ENCODE measurements at regions not wholly inside any gene's neighbourhood (a gene's known extent, or its start where the extent isn't known, plus 50 kb on each side); places are given as distances from the start of the nearest gene placed in this dataset.
"Not testable (repeated sequence)": the region's sequence is repeated elsewhere in the genome, so short reads cannot be mapped to it uniquely, and the experiment has no call there.

GRCh38 chr9:81826517-81826906, 101.7 kb upstream of the SPATA31D4 start:
- H3K9me3 Mint-ChIP-seq, result no peaks in the 10 kb centered on the region
- no peaks in the 10 kb centered on the region for H3K27me3 Mint-ChIP-seq
- no peak overlapping the region for H3K4me3 Mint-ChIP-seq
- intact Hi-C loops (cut with DNase I, micrococcal nuclease), result no loop called here
- ATAC-seq (ENCODE audit: poor library complexity) (no peak), DNase-seq (no peak)
- H3K4me1 Mint-ChIP-seq (ENCODE audit: low read depth), result no peaks in the 10 kb centered on the region
- no peaks in the 10 kb centered on the region for H3K36me3 Mint-ChIP-seq (ENCODE audit: low read depth)
- ChIA-PET CTCF (no interaction called here), POLR2A (no interaction called here)
- Histone ChIP-seq H3K4me1 (ENCODE audit: insufficient read depth, low read length) (no peaks in the 10 kb centered on the region), H3K36me3 (ENCODE audit: insufficient read depth, low read length) (no peaks in the 10 kb centered on the region), H3K27me3 (ENCODE audit: control insufficient read depth in 1 of 2, insufficient read depth in 2 of 2, low read length in 2 of 2) (no peaks in the 10 kb centered on the region), H3K27ac (ENCODE audit: low read depth in 1 of 2, low read length in 2 of 2) (no peak overlapping the region), H3K4me3 (ENCODE audit: low read length) (no peak overlapping the region), H3K9me3 (ENCODE audit: control insufficient read depth in 1 of 2, insufficient read depth in 1 of 2, low read length in 2 of 2) (peaks cover 0 to 4% of the 10 kb centered on the region in 2 experiments)
- no peak overlapping the region for H3K27ac Mint-ChIP-seq
- TF ChIP-seq CTCF (IDR thresholded peaks at IDR 0.05), result no peak

- POLR2A ChIA-PET, result no interaction called here
Measured at GRCh38 chr9:81827616-81828296, 100.5 kb upstream of the SPATA31D4 start.

GRCh38 chr9:81829195-81829882, 98.9 kb upstream of the SPATA31D4 start:
- Histone ChIP-seq H3K4me3 (ENCODE audit: low read length) (no peak overlapping the region), H3K36me3 (ENCODE audit: insufficient read depth, low read length) (no peaks in the 10 kb centered on the region), H3K9me3 (ENCODE audit: control insufficient read depth in 1 of 2, insufficient read depth in 1 of 2, low read length in 2 of 2) (peaks cover 0 to 4% of the 10 kb centered on the region in 2 experiments), H3K27ac (ENCODE audit: low read depth in 1 of 2, low read length in 2 of 2) (no peak overlapping the region), H3K27me3 (ENCODE audit: control insufficient read depth in 1 of 2, insufficient read depth in 2 of 2, low read length in 2 of 2) (no peaks in the 10 kb centered on the region), H3K4me1 (ENCODE audit: insufficient read depth, low read length) (no peaks in the 10 kb centered on the region)
- TF ChIP-seq CTCF (IDR thresholded peaks at IDR 0.05), result no peak
- Mint-ChIP-seq H3K27ac (no peak overlapping the region), H3K4me3 (no peak overlapping the region), H3K4me1 (ENCODE audit: low read depth) (no peaks in the 10 kb centered on the region), H3K9me3 (no peaks in the 10 kb centered on the region), H3K27me3 (no peaks in the 10 kb centered on the region), H3K36me3 (ENCODE audit: low read depth) (no peaks in the 10 kb centered on the region)
- DNase-seq (no peak), ATAC-seq (ENCODE audit: poor library complexity) (no peak)
- intact Hi-C loops (cut with DNase I, micrococcal nuclease), result no loop called here
- CTCF ChIA-PET, result no interaction called here
- POLR2A ChIA-PET, result no interaction called here

More at GRCh38 chr9:81827616-81828296, 100.5 kb upstream of the SPATA31D4 start:
- intact Hi-C loops (cut with DNase I, micrococcal nuclease), result no loop called here
- H3K4me1 ChIP-seq (ENCODE audit: insufficient read depth, low read length), result no peaks in the 10 kb centered on the region
- no peak for TF ChIP-seq CTCF (IDR thresholded peaks at IDR 0.05)
- no peak overlapping the region for H3K4me3 ChIP-seq (ENCODE audit: low read length)
- no peak overlapping the region for H3K27ac ChIP-seq (ENCODE audit: low read depth in 1 of 2, low read length in 2 of 2)
- H3K27ac Mint-ChIP-seq, result no peak overlapping the region
- peaks cover 0 to 4% of the 10 kb centered on the region in 2 experiments for H3K9me3 ChIP-seq (ENCODE audit: control insufficient read depth in 1 of 2, insufficient read depth in 1 of 2, low read length in 2 of 2)
- no peaks in the 10 kb centered on the region for H3K27me3 ChIP-seq (ENCODE audit: control insufficient read depth in 1 of 2, insufficient read depth in 2 of 2, low read length in 2 of 2)
- H3K4me3 Mint-ChIP-seq, result no peak overlapping the region
- no peaks in the 10 kb centered on the region for H3K36me3 ChIP-seq (ENCODE audit: insufficient read depth, low read length)
- no peaks in the 10 kb centered on the region for H3K4me1 Mint-ChIP-seq (ENCODE audit: low read depth)
- CTCF ChIA-PET, result no interaction called here
- H3K9me3 Mint-ChIP-seq, result no peaks in the 10 kb centered on the region
- DNase-seq (no peak), ATAC-seq (ENCODE audit: poor library complexity) (no peak)
- H3K36me3 Mint-ChIP-seq (ENCODE audit: low read depth), result no peaks in the 10 kb centered on the region
- no peaks in the 10 kb centered on the region for H3K27me3 Mint-ChIP-seq

GRCh38 chr9:81830431-81830830, 97.8 kb upstream of the SPATA31D4 start:
- H3K27ac ChIP-seq (ENCODE audit: low read depth in 1 of 2, low read length in 2 of 2); H3K4me1 ChIP-seq (ENCODE audit: insufficient read depth, low read length); H3K4me3 Mint-ChIP-seq; POLR2A ChIA-PET; H3K4me3 ChIP-seq (ENCODE audit: low read length); H3K4me1 Mint-ChIP-seq (ENCODE audit: low read depth); ATAC-seq (ENCODE audit: poor library complexity); H3K27me3 ChIP-seq (ENCODE audit: control insufficient read depth in 1 of 2, insufficient read depth in 2 of 2, low read length in 2 of 2); H3K36me3 ChIP-seq (ENCODE audit: insufficient read depth, low read length); H3K9me3 ChIP-seq (ENCODE audit: control insufficient read depth in 1 of 2, insufficient read depth in 1 of 2, low read length in 2 of 2); intact Hi-C loops (cut with DNase I, micrococcal nuclease); H3K27ac Mint-ChIP-seq; H3K36me3 Mint-ChIP-seq (ENCODE audit: low read depth); H3K9me3 Mint-ChIP-seq; DNase-seq; H3K27me3 Mint-ChIP-seq; CTCF ChIA-PET: not testable (repeated sequence)

Data from CD4-positive, alpha-beta T cell (primary cell).